Mononuclear cell (primary cell): ENCODE measurements at regions not wholly inside any gene's neighbourhood (a gene's known extent, or its start where the extent isn't known, plus 50 kb on each side); places are given as distances from the start of the nearest gene placed in this dataset.

Source experiments
- H3K27me3 ChIP-seq: 2 replicates; pipeline ENCODE4 v1.6.0; 2011; ENCODE audit warnings: low read length, control low read depth; ENCODE audit not compliant: insufficient read depth
- H3K4me1 ChIP-seq: 2 replicates; pipeline ENCODE4 v1.5.1; 2011; ENCODE audit warnings: mild to moderate bottlenecking, low read length, control low read depth; ENCODE audit not compliant: insufficient read depth
- H3K4me3 ChIP-seq: 2 replicates; pipeline ENCODE4 v1.5.1; 2011; ENCODE audit warnings: mild to moderate bottlenecking, low read length, moderate library complexity
- H3K9me3 ChIP-seq: 2 replicates; pipeline ENCODE4 v1.5.1; 2011; ENCODE audit warnings: low read depth, mild to moderate bottlenecking, control low read depth, low read length

GRCh38 chrX:65610481-65610880, 57.0 kb upstream of the MSN start:
- no peaks in the 10 kb centered on the region for H3K27me3 ChIP-seq
- no peak overlapping the region for H3K4me3 ChIP-seq
- no peaks in the 10 kb centered on the region for H3K9me3 ChIP-seq
- peaks cover 28% of the 10 kb centered on the region for H3K4me1 ChIP-seq

GRCh38 chrX:65610040-65610439, 57.4 kb upstream of the MSN start:
- peaks cover 28% of the 10 kb centered on the region for H3K4me1 ChIP-seq
- H3K9me3 ChIP-seq: no peaks in the 10 kb centered on the region
- H3K4me3 ChIP-seq: no peak overlapping the region
- H3K27me3 ChIP-seq: no peaks in the 10 kb centered on the region

- H3K4me3 ChIP-seq: no peak overlapping the region
- H3K27me3 ChIP-seq: no peaks in the 10 kb centered on the region
- no peaks in the 10 kb centered on the region for H3K9me3 ChIP-seq
- H3K4me1 ChIP-seq: peaks cover 28% of the 10 kb centered on the region
These were observed 58.2 kb upstream of the MSN start for GRCh38 chrX:65609237-65609636.

GRCh38 chrX:65608026-65608425, 59.4 kb upstream of the MSN start:
- Histone ChIP-seq H3K27me3 (no peaks in the 10 kb centered on the region), H3K4me3 (no peak overlapping the region), H3K4me1 (peaks cover 28% of the 10 kb centered on the region), H3K9me3 (no peaks in the 10 kb centered on the region)

- Histone ChIP-seq H3K9me3 (no peaks in the 10 kb centered on the region), H3K4me3 (no peak overlapping the region), H3K4me1 (peaks cover 36% of the 10 kb centered on the region), H3K27me3 (no peaks in the 10 kb centered on the region)
These were observed 60.2 kb upstream of the MSN start for GRCh38 chrX:65607070-65607742.

- H3K27me3 ChIP-seq: no peaks in the 10 kb centered on the region
- no peak overlapping the region for H3K4me3 ChIP-seq
- H3K4me1 ChIP-seq: peaks cover 53% of the 10 kb centered on the region
- H3K9me3 ChIP-seq: no peaks in the 10 kb centered on the region
These were observed 65.3 kb upstream of the MSN start for GRCh38 chrX:65602221-65602560.

GRCh38 chrX:65601530-65602220, 65.8 kb upstream of the MSN start:
- Histone ChIP-seq H3K4me3 (no peak overlapping the region), H3K27me3 (no peaks in the 10 kb centered on the region), H3K9me3 (no peaks in the 10 kb centered on the region), H3K4me1 (peaks cover 55% of the 10 kb centered on the region)

GRCh38 chrX:65601126-65601525, 66.3 kb upstream of the MSN start:
- H3K4me3 ChIP-seq: no peak overlapping the region
- peaks cover 60% of the 10 kb centered on the region for H3K4me1 ChIP-seq
- H3K27me3 ChIP-seq: no peaks in the 10 kb centered on the region
- no peaks in the 10 kb centered on the region for H3K9me3 ChIP-seq

GRCh38 chrX:65600106-65600505, 65.5 kb upstream of the LAS1L start:
- Histone ChIP-seq H3K4me3 (no peak overlapping the region), H3K27me3 (no peaks in the 10 kb centered on the region), H3K4me1 (peaks cover 70% of the 10 kb centered on the region), H3K9me3 (no peaks in the 10 kb centered on the region)

GRCh38 chrX:65598559-65599147, 64.1 kb upstream of the LAS1L start:
- no peaks in the 10 kb centered on the region for H3K9me3 ChIP-seq
- peaks cover 72% of the 10 kb centered on the region for H3K4me1 ChIP-seq
- no peaks in the 10 kb centered on the region for H3K27me3 ChIP-seq
- no peak overlapping the region for H3K4me3 ChIP-seq

GRCh38 chrX:65596270-65597034, 61.9 kb upstream of the LAS1L start:
- Histone ChIP-seq H3K27me3 (no peaks in the 10 kb centered on the region), H3K9me3 (no peaks in the 10 kb centered on the region), H3K4me1 (peaks cover 55% of the 10 kb centered on the region), H3K4me3 (no peak overlapping the region)

- H3K4me1 ChIP-seq: peaks cover 45% of the 10 kb centered on the region
- H3K4me3 ChIP-seq: no peak overlapping the region
- no peaks in the 10 kb centered on the region for H3K9me3 ChIP-seq
- H3K27me3 ChIP-seq: no peaks in the 10 kb centered on the region
These were observed 60.9 kb upstream of the LAS1L start for GRCh38 chrX:65595460-65595876.

GRCh38 chrX:65591206-65591605, 56.6 kb upstream of the LAS1L start:
- Histone ChIP-seq H3K4me1 (peaks cover 19% of the 10 kb centered on the region), H3K27me3 (no peaks in the 10 kb centered on the region), H3K9me3 (no peaks in the 10 kb centered on the region), H3K4me3 (no peak overlapping the region)

- H3K27me3 ChIP-seq: no peaks in the 10 kb centered on the region
- peaks cover 7% of the 10 kb centered on the region for H3K4me1 ChIP-seq
- H3K9me3 ChIP-seq: no peaks in the 10 kb centered on the region
- no peak overlapping the region for H3K4me3 ChIP-seq
These were observed 54.7 kb upstream of the LAS1L start for GRCh38 chrX:65589304-65589703.

GRCh38 chrX:65588795-65589194, 54.2 kb upstream of the LAS1L start:
- H3K4me1 ChIP-seq: peaks cover 7% of the 10 kb centered on the region
- H3K27me3 ChIP-seq: no peaks in the 10 kb centered on the region
- H3K9me3 ChIP-seq: no peaks in the 10 kb centered on the region
- no peak overlapping the region for H3K4me3 ChIP-seq
